Vagina (tissue), 2 donors: ENCODE measurements at regions not wholly inside any gene's neighbourhood (a gene's known extent, or its start where the extent isn't known, plus 50 kb on each side); places are given as distances from the start of the nearest gene placed in this dataset.
"Not testable (repeated sequence)": the region's sequence is repeated elsewhere in the genome, so short reads cannot be mapped to it uniquely, and the experiment has no call there.

ENCODE experiments used
- CTCF ChIP-seq, 3 experiments: fragments of 450-650 bp in 2 of 3; fragments of 200-600 bp in 1 of 3; sonication (generic) in 1 of 3; IDR thresholded peaks; one replicate each; pipeline ENCODE4 v1.5.1; 2017 to 2019; ENCODE audit warnings: antibody characterized with exemption in 3 of 3, mild to moderate bottlenecking in 2 of 3, moderate library complexity in 2 of 3
- POLR2A ChIP-seq, 2 donors: fragments of 450-650 bp; IDR thresholded peaks; one replicate each; pipeline ENCODE4 v1.6.1; 2017; ENCODE audit warnings: antibody characterized with exemption in 2 of 2, mild to moderate bottlenecking in 2 of 2, moderate library complexity in 2 of 2

- TF ChIP-seq CTCF, POLR2A (IDR thresholded peaks at IDR 0.05): not testable (repeated sequence)
These were observed 63.1 kb upstream of the DPP6 start for GRCh38 chr7:153989066-153989627.
